ENCODE measurements at regions not wholly inside any gene's neighbourhood (a gene's known extent, or its start where the extent isn't known, plus 50 kb on each side); places are given as distances from the start of the nearest gene placed in this dataset.

DNA sequence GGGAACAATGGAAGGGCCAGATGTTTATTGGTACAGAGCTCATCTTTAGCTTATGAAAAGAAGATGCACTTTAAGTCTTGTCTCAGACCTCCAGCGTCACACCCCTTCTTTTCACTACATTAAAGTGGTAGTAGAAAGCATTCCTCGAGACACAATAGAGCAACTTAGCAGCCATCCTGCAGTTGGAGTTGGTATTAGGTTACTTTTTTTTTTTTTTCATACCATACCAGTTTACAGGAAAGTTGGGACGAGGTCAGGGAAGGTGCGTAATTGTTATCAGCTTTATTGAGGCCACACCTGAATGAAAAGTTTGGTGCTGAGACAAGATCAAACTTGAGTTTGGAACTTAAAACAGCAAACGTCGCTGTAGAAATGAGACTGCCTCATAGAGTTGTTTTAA is 203.8 kb downstream of the SOX2 start:
- Histone ChIP-seq H3K4me3 (ENCODE audit: low read length) (no peak overlapping the region), H3K9ac (ENCODE audit: extremely low read depth, low read length, poor library complexity, severe bottlenecking) (no peak overlapping the region), H3K9me3 (ENCODE audit: control insufficient read depth, low read length) (no peaks in the 10 kb centered on the region), H3K27me3 (ENCODE audit: control insufficient read depth, insufficient read depth, low read length, poor library complexity, severe bottlenecking) (no peaks in the 10 kb centered on the region), H3K27ac (ENCODE audit: low read depth, low read length) (no peak overlapping the region), H3K4me1 (ENCODE audit: control insufficient read depth, insufficient read depth, low read length) (no peaks in the 10 kb centered on the region), H3K36me3 (ENCODE audit: control insufficient read depth, insufficient read depth, low read length) (no peaks in the 10 kb centered on the region)
- Mint-ChIP-seq H3K27me3 (ENCODE audit: insufficient read depth) (no peaks in the 10 kb centered on the region), H3K4me1 (peaks cover 14% of the 10 kb centered on the region), H3K36me3 (ENCODE audit: low read depth) (no peaks in the 10 kb centered on the region), H3K9me3 (no peaks in the 10 kb centered on the region), H3K4me3 (no peak overlapping the region), H3K27ac (no peak overlapping the region)
- DNase-seq: no peak
- TF ChIP-seq, protein P1, sequence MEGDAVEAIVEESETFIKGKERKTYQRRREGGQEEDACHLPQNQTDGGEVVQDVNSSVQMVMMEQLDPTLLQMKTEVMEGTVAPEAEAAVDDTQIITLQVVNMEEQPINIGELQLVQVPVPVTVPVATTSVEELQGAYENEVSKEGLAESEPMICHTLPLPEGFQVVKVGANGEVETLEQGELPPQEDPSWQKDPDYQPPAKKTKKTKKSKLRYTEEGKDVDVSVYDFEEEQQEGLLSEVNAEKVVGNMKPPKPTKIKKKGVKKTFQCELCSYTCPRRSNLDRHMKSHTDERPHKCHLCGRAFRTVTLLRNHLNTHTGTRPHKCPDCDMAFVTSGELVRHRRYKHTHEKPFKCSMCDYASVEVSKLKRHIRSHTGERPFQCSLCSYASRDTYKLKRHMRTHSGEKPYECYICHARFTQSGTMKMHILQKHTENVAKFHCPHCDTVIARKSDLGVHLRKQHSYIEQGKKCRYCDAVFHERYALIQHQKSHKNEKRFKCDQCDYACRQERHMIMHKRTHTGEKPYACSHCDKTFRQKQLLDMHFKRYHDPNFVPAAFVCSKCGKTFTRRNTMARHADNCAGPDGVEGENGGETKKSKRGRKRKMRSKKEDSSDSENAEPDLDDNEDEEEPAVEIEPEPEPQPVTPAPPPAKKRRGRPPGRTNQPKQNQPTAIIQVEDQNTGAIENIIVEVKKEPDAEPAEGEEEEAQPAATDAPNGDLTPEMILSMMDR (conservative IDR thresholded peaks at IDR 0.05): no peak
- 55 to 61% methylated on average over 4 to 5 of the region's 6 CpGs for WGBS, 2 experiments (ENCODE audit: insufficient coverage in 1 of 2, insufficient read length in 1 of 2)

DNA sequence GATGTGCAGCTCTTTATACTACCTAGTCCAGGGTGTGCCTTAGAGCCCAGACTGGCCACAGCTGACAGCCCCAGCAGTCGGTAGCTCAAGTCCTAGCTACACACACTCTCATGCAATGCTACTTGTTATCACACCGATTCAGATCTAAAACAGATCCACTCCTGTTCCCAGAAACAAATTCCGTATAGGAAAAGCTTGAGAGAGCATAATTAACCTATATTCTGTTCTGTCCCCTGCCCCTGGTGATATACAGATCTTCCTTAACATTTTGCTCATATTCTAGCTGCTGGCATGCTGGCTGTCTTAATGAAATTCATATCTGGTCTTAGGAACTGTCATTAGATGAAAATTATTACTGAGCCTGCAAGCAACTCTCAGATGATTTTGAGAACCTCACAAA is 204.3 kb downstream of the SOX2 start:
- no peak overlapping the region for H3K27ac Mint-ChIP-seq
- Histone ChIP-seq H3K4me3 (ENCODE audit: low read length) (no peak overlapping the region), H3K27ac (ENCODE audit: low read depth, low read length) (no peak overlapping the region), H3K9ac (ENCODE audit: extremely low read depth, low read length, poor library complexity, severe bottlenecking) (no peak overlapping the region), H3K4me1 (ENCODE audit: control insufficient read depth, insufficient read depth, low read length) (no peaks in the 10 kb centered on the region), H3K27me3 (ENCODE audit: control insufficient read depth, insufficient read depth, low read length, poor library complexity, severe bottlenecking) (no peaks in the 10 kb centered on the region), H3K9me3 (ENCODE audit: control insufficient read depth, low read length) (no peaks in the 10 kb centered on the region), H3K36me3 (ENCODE audit: control insufficient read depth, insufficient read depth, low read length) (no peaks in the 10 kb centered on the region)
- DNase-seq: no peak
- TF ChIP-seq, protein P1 (conservative IDR thresholded peaks at IDR 0.05): no peak
- 73 to 78% methylated on average over 3 of the region's 3 CpGs for WGBS, 2 experiments (ENCODE audit: insufficient coverage in 1 of 2, insufficient read length in 1 of 2)
- no peaks in the 10 kb centered on the region for H3K36me3 Mint-ChIP-seq (ENCODE audit: low read depth)
- no peak overlapping the region for H3K4me3 Mint-ChIP-seq
- H3K27me3 Mint-ChIP-seq (ENCODE audit: insufficient read depth): no peaks in the 10 kb centered on the region
- H3K9me3 Mint-ChIP-seq: no peaks in the 10 kb centered on the region
- H3K4me1 Mint-ChIP-seq: peaks cover 14% of the 10 kb centered on the region

DNA sequence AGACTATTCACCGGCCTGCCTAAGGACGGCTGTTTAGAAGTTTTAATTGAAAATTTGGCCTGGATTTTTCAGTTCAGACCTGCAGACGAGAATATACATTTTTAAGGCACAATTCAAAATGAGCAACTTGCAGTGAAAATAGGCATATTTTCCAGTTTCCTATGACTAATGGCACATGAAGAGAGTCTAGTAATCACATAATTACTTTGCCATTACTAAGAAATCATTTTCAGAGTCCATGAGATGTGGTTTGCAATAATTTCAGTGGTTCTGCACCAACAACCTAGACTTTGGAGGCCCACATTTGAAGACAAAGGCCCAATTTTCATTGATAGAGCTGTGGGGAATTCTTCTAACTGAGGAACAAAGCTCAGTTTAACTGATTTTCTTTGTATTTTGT is 205.3 kb downstream of the SOX2 start:
- Histone ChIP-seq H3K4me3 (ENCODE audit: low read length) (no peak overlapping the region), H3K27me3 (ENCODE audit: control insufficient read depth, insufficient read depth, low read length, poor library complexity, severe bottlenecking) (no peaks in the 10 kb centered on the region), H3K27ac (ENCODE audit: low read depth, low read length) (no peak overlapping the region), H3K9ac (ENCODE audit: extremely low read depth, low read length, poor library complexity, severe bottlenecking) (no peak overlapping the region), H3K36me3 (ENCODE audit: control insufficient read depth, insufficient read depth, low read length) (no peaks in the 10 kb centered on the region), H3K9me3 (ENCODE audit: control insufficient read depth, low read length) (no peaks in the 10 kb centered on the region), H3K4me1 (ENCODE audit: control insufficient read depth, insufficient read depth, low read length) (no peaks in the 10 kb centered on the region)
- Mint-ChIP-seq H3K27me3 (ENCODE audit: insufficient read depth) (no peaks in the 10 kb centered on the region), H3K27ac (no peak overlapping the region), H3K9me3 (no peaks in the 10 kb centered on the region), H3K36me3 (ENCODE audit: low read depth) (no peaks in the 10 kb centered on the region), H3K4me1 (peaks cover 14% of the 10 kb centered on the region), H3K4me3 (no peak overlapping the region)
- DNase-seq: no peak
- TF ChIP-seq, protein P1 (conservative IDR thresholded peaks at IDR 0.05): no peak
- WGBS, 2 experiments (ENCODE audit: insufficient coverage in 1 of 2, insufficient read length in 1 of 2): 82 to 93% methylated on average over 2 to 3 of the region's 3 CpGs
